Lung (tissue), 11 donors: ENCODE measurements at regions not wholly inside any gene's neighbourhood (a gene's known extent, or its start where the extent isn't known, plus 50 kb on each side); places are given as distances from the start of the nearest gene placed in this dataset.

Source experiments
- ATAC-seq: fragments of 200-7000 bp; cut with Tn5 transposase; one replicate; pipeline ENCODE4 v1.9.1; 2020; ENCODE audit warnings: moderate number of reproducible peaks; ENCODE audit not compliant: insufficient read depth, low FRiP score
- DNase-seq, 3 donors: peaks; one replicate each; pipeline ENCODE4 v3.0.0-alpha.2; 2013 to 2017
- H3K27ac ChIP-seq, 2 donors: one replicate each; pipeline ENCODE4 v1.5.1; 2013; ENCODE audit warnings: mild to moderate bottlenecking in 2 of 2, moderate library complexity in 2 of 2, control low read depth in 1 of 2, inconsistent platforms in 1 of 2, low read depth in 1 of 2, low read length in 1 of 2
- H3K27me3 ChIP-seq, 3 donors: one replicate each; pipeline ENCODE4 v1.5.1; 2013; ENCODE audit warnings: low read length in 2 of 3; ENCODE audit not compliant: control insufficient read depth in 3 of 3, insufficient read depth in 3 of 3
- H3K36me3 ChIP-seq, 4 donors: one replicate each; pipeline ENCODE4 v1.5.1; 2013; ENCODE audit warnings: low read length in 4 of 4, mild to moderate bottlenecking in 1 of 4, moderate library complexity in 1 of 4; ENCODE audit not compliant: control insufficient read depth in 4 of 4, insufficient read depth in 4 of 4
- H3K4me1 ChIP-seq, 5 donors: one replicate each; pipeline ENCODE4 v1.5.1; 2013; ENCODE audit warnings: low read length in 5 of 5, mild to moderate bottlenecking in 2 of 5, moderate library complexity in 1 of 5; ENCODE audit not compliant: control insufficient read depth in 5 of 5, insufficient read depth in 5 of 5
- H3K4me3 ChIP-seq: one replicate; pipeline ENCODE4 v1.5.1; 2013; ENCODE audit warnings: mild to moderate bottlenecking, control low read depth, moderate library complexity
- H3K9ac ChIP-seq, 2 donors: one replicate each; pipeline ENCODE4 v1.5.1; 2013; ENCODE audit warnings: low read length in 2 of 2, control low read depth in 1 of 2; ENCODE audit not compliant: insufficient read depth in 1 of 2
- H3K9me3 ChIP-seq, 4 donors: one replicate each; pipeline ENCODE4 v1.5.1; 2013; ENCODE audit warnings: low read length in 3 of 4, mild to moderate bottlenecking in 1 of 4, moderate library complexity in 1 of 4; ENCODE audit not compliant: control insufficient read depth in 4 of 4, insufficient read depth in 3 of 4
- CTCF ChIP-seq: IDR thresholded peaks from 2 replicates; pipeline ENCODE4 v1.5.1; 2012; ENCODE audit warnings: mild to moderate bottlenecking; ENCODE audit errors: control extremely low read depth, extremely low read depth
- WGBS, 2 donors: extraction: QIAGEN DNeasy Blood & Tissue Kit; methylation state at CpG; one replicate each; pipeline ENCODE4 v1.1.7; 2013; 5-methylcytosine and 5-hydroxymethylcytosine counted together
- donor health status: control.
- donor health status: control.
- donor health status: Bipolar disorder and iron deficiency.
- donor health status: healthy.
- donor health status: DM: yes; HTN: yes; CAD: no.

- H3K9ac ChIP-seq = no peak overlapping the region
- no peaks in the 10 kb centered on the region for H3K36me3 ChIP-seq
- no peaks in the 10 kb centered on the region for H3K27me3 ChIP-seq
- no peak overlapping the region for H3K4me3 ChIP-seq
- no peaks in the 10 kb centered on the region for H3K4me1 ChIP-seq
- 93 to 95% methylated on average over 2 of the region's 2 CpGs for WGBS, 2 donors
- TF ChIP-seq CTCF = no peak
- no peak for DNase-seq
- no peak for ATAC-seq
- no peaks in the 10 kb centered on the region for H3K9me3 ChIP-seq
- no peak overlapping the region for H3K27ac ChIP-seq
Observed at GRCh38 chr12:63362166-63362565, 211.2 kb upstream of the AVPR1A start.

- no peaks in the 10 kb centered on the region for H3K36me3 ChIP-seq
- H3K4me1 ChIP-seq = no peaks in the 10 kb centered on the region
- no peaks in the 10 kb centered on the region for H3K27me3 ChIP-seq
- 52 to 82% methylated on average over 1 of the region's 1 CpG for WGBS, 2 donors
- H3K9me3 ChIP-seq = no peaks in the 10 kb centered on the region
- ATAC-seq (no peak), DNase-seq (no peak)
- H3K9ac ChIP-seq = no peak overlapping the region
- no peak for TF ChIP-seq CTCF
- H3K27ac ChIP-seq = no peak overlapping the region
- no peak overlapping the region for H3K4me3 ChIP-seq
Observed at GRCh38 chr12:63354969-63355368, 204.0 kb upstream of the AVPR1A start.

- Histone ChIP-seq H3K4me3 (no peak overlapping the region), H3K27ac (no peak overlapping the region), H3K36me3 (no peaks in the 10 kb centered on the region), H3K27me3 (no peaks in the 10 kb centered on the region), H3K9me3 (no peaks in the 10 kb centered on the region), H3K4me1 (no peaks in the 10 kb centered on the region), H3K9ac (no peak overlapping the region)
- 81 to 96% methylated on average over 1 of the region's 1 CpG for WGBS, 2 donors
- no peak for ATAC-seq
- no peak for TF ChIP-seq CTCF
- peak in 2 of 3 donors; percentile 2 to 3 for DNase-seq
Observed at GRCh38 chr12:63353559-63353958, 202.6 kb upstream of the AVPR1A start.

GRCh38 chr12:63351370-63351769 is 200.4 kb upstream of the AVPR1A start:
- H3K4me3 ChIP-seq = no peak overlapping the region
- no peaks in the 10 kb centered on the region for H3K27me3 ChIP-seq
- H3K9me3 ChIP-seq = no peaks in the 10 kb centered on the region
- WGBS, 2 donors = 91 to 94% methylated on average over 3 of the region's 3 CpGs
- TF ChIP-seq CTCF = no peak
- no peak overlapping the region for H3K27ac ChIP-seq
- H3K36me3 ChIP-seq = no peaks in the 10 kb centered on the region
- no peak overlapping the region for H3K9ac ChIP-seq
- DNase-seq (no peak), ATAC-seq (no peak)
- H3K4me1 ChIP-seq = no peaks in the 10 kb centered on the region
